ENCODE measurements at regions not wholly inside any gene's neighbourhood (a gene's known extent, or its start where the extent isn't known, plus 50 kb on each side); places are given as distances from the start of the nearest gene placed in this dataset.
"Not testable (repeated sequence)": the region's sequence is repeated elsewhere in the genome, so short reads cannot be mapped to it uniquely, and the experiment has no call there.

- H3K4me3 ChIP-seq (replicated peaks; ENCODE audit: low read depth, low read length) = no peak overlapping the region
- no peak for DNase-seq (ENCODE audit: low read depth)
- TF ChIP-seq CTCF (IDR thresholded peaks at IDR 0.05; ENCODE audit: low read length, missing control alignments) = no peak
These were observed 695.5 kb downstream of the NYAP2 start for GRCh38 chr2:226095058-226095457.

- no peak for TF ChIP-seq CTCF (IDR thresholded peaks at IDR 0.05; ENCODE audit: low read length, missing control alignments)
- H3K4me3 ChIP-seq (replicated peaks; ENCODE audit: low read depth, low read length) = no peak overlapping the region
- no peak for DNase-seq (ENCODE audit: low read depth)
These were observed 693.9 kb downstream of the NYAP2 start for GRCh38 chr2:226093364-226093763.

- no peak for TF ChIP-seq CTCF (IDR thresholded peaks at IDR 0.05; ENCODE audit: low read length, missing control alignments)
- no peak overlapping the region for H3K4me3 ChIP-seq (replicated peaks; ENCODE audit: low read depth, low read length)
- no peak for DNase-seq (ENCODE audit: low read depth)
These were observed 688.8 kb downstream of the NYAP2 start for GRCh38 chr2:226088366-226088674.

GRCh38 chr2:226087505-226088365, 688.2 kb downstream of the NYAP2 start:
- DNase-seq (ENCODE audit: low read depth) = no peak
- TF ChIP-seq CTCF (IDR thresholded peaks at IDR 0.05; ENCODE audit: low read length, missing control alignments) = no peak
- H3K4me3 ChIP-seq (replicated peaks; ENCODE audit: low read depth, low read length) = no peak overlapping the region

GRCh38 chr2:226087051-226087450, 687.5 kb downstream of the NYAP2 start:
- no peak for DNase-seq (ENCODE audit: low read depth)
- no peak overlapping the region for H3K4me3 ChIP-seq (replicated peaks; ENCODE audit: low read depth, low read length)
- TF ChIP-seq CTCF (IDR thresholded peaks at IDR 0.05; ENCODE audit: low read length, missing control alignments) = no peak

- DNase-seq (ENCODE audit: low read depth) = no peak
- no peak for TF ChIP-seq CTCF (IDR thresholded peaks at IDR 0.05; ENCODE audit: low read length, missing control alignments)
- no peak overlapping the region for H3K4me3 ChIP-seq (replicated peaks; ENCODE audit: low read depth, low read length)
These were observed 686.7 kb downstream of the NYAP2 start for GRCh38 chr2:226086190-226086589.

GRCh38 chr2:226085425-226085824, 685.9 kb downstream of the NYAP2 start:
- not testable (repeated sequence) for H3K4me3 ChIP-seq (replicated peaks; ENCODE audit: low read depth, low read length); DNase-seq (ENCODE audit: low read depth)

Measured in fibroblast of pulmonary artery (primary cell).